ENCODE measurements at regions not wholly inside any gene's neighbourhood (a gene's known extent, or its start where the extent isn't known, plus 50 kb on each side); places are given as distances from the start of the nearest gene placed in this dataset.

DNA sequence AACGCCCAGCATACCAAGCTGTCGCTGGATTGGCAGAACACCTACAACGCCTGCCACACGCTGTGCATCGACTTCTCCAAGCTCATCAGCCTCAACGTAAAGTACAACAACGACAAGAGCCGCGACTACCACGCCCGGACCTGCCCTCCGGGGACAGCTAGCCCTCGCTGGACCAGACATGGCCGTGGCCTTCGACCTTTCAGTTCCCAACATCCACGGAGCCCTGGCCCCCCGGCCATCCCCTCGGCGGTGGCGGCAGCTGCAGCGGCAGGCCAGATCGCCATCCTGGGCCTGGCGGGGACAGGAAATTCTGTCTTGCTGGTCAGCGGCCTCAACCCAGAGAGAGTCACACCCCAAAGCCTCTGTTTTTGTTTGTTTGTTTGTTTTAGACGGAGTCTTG, 132.6 kb upstream of the FUT8 start:
- TF ChIP-seq POLR2AphosphoS5 (IDR thresholded peaks at IDR 0.05; ENCODE audit: low read depth, low read length) (no peak), TAF1 (IDR thresholded peaks at IDR 0.05; ENCODE audit: borderline replicate concordance, insufficient read depth, low read length) (no peak)
- TF ChIP-seq, protein P1, sequence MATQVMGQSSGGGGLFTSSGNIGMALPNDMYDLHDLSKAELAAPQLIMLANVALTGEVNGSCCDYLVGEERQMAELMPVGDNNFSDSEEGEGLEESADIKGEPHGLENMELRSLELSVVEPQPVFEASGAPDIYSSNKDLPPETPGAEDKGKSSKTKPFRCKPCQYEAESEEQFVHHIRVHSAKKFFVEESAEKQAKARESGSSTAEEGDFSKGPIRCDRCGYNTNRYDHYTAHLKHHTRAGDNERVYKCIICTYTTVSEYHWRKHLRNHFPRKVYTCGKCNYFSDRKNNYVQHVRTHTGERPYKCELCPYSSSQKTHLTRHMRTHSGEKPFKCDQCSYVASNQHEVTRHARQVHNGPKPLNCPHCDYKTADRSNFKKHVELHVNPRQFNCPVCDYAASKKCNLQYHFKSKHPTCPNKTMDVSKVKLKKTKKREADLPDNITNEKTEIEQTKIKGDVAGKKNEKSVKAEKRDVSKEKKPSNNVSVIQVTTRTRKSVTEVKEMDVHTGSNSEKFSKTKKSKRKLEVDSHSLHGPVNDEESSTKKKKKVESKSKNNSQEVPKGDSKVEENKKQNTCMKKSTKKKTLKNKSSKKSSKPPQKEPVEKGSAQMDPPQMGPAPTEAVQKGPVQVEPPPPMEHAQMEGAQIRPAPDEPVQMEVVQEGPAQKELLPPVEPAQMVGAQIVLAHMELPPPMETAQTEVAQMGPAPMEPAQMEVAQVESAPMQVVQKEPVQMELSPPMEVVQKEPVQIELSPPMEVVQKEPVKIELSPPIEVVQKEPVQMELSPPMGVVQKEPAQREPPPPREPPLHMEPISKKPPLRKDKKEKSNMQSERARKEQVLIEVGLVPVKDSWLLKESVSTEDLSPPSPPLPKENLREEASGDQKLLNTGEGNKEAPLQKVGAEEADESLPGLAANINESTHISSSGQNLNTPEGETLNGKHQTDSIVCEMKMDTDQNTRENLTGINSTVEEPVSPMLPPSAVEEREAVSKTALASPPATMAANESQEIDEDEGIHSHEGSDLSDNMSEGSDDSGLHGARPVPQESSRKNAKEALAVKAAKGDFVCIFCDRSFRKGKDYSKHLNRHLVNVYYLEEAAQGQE (IDR thresholded peaks at IDR 0.05; ENCODE audit: insufficient read depth in 1 of 2, low read depth in 2 of 2, low read length in 2 of 2): no peak

DNA sequence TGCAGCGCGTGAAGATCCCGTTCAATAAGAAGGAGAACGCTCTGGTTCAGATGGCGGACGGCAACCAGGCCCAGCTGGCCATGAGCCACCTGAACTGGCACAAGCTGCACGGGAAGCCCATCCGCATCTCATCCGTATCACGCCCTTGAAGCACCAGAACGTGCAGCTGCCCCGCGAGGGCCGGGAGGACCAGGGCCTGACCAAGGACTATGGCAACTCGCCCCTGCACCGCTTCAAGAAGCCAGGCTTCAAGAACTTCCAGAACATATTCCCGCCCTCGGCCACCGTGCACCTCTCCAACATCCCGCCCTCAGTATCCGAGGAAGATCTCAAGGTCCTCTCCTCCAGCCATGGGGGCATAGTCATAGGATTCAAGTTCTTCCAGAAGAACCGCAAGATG, 131.9 kb upstream of the FUT8 start:
- TF ChIP-seq, protein P1 (IDR thresholded peaks at IDR 0.05; ENCODE audit: insufficient read depth in 1 of 2, low read depth in 2 of 2, low read length in 2 of 2): no peak
- TF ChIP-seq SIN3A (IDR thresholded peaks at IDR 0.05; ENCODE audit: borderline replicate concordance, insufficient read depth, low read length) (no peak), TAF1 (IDR thresholded peaks at IDR 0.05; ENCODE audit: borderline replicate concordance, insufficient read depth, low read length) (no peak), FOXP2 (optimal IDR thresholded peaks at IDR 0.05; ENCODE audit: borderline replicate concordance, extremely low read depth, extremely low read length, insufficient read depth) (no peak), POLR2AphosphoS5 (IDR thresholded peaks at IDR 0.05; ENCODE audit: low read depth, low read length) (no peak)

DNA sequence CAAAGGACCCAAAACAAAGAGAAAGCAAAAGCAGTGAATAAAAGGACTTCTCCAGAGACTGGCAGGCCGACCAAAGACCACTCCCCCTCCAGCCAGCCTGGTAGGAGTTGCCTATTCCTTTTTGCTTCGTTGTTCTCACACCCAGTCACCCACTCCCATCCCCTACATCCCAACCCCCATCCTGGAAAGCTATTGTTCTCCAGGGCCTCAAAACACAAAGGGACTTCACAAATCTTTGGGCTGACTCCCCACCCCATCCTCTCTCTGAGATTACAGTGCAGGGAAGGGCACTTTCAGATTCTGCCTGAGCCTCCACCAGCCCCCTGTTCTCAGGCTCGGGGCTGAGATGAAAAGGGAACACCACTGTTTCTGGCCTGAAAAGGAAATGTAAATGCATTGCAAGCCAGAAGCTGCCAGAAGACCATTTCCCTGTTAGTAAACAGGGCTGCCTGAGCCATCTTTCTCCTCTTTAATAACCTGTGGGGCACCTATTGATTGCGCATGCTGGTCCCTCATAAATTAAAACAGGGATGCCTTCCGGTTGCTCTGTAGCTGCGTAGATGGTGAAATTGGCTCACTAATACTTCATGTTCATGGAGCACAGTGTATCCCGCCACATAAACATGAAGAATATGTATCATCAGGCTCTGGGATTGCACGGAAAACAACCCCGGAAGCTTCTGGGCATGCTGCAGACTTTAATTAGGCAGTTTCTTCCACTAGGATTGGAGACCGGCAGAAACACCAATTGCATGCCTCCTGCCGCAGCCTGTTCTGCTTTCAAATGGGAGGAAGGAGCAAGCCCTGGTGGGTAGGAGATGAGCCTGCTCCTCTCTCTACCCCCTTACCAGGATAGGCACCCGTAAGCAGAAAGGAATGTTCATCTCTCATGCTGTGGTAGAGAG, 130.3 kb upstream of the FUT8 start:
- TF ChIP-seq, protein P1 (IDR thresholded peaks at IDR 0.05; ENCODE audit: insufficient read depth in 1 of 2, low read depth in 2 of 2, low read length in 2 of 2): no peak
- no peak for TF ChIP-seq POLR2AphosphoS5 (IDR thresholded peaks at IDR 0.05; ENCODE audit: low read depth, low read length)
- no peak for TF ChIP-seq SIN3A (IDR thresholded peaks at IDR 0.05; ENCODE audit: borderline replicate concordance, insufficient read depth, low read length)
- TF ChIP-seq FOXP2 (optimal IDR thresholded peaks at IDR 0.05; ENCODE audit: borderline replicate concordance, extremely low read depth, extremely low read length, insufficient read depth): no peak
- no peak for TF ChIP-seq TAF1 (IDR thresholded peaks at IDR 0.05; ENCODE audit: borderline replicate concordance, insufficient read depth, low read length)

DNA sequence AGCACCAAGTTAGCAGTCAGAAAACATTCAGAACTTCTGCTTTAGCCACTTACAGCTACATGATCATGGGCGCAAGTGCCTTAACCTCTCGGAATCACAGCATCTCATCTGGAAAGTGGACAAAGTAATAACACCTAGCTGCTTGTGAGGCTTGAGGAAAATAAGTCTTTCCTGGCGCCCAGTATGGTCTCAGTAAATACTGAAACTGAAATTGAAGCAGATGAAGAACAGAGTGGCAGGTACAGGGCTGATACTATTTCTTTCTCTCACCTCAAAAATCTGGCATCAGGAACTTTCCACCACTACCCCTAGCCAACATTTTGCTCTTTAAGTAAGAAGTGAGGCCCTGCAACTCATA, 129.7 kb upstream of the FUT8 start:
- TF ChIP-seq, protein P1 (IDR thresholded peaks at IDR 0.05; ENCODE audit: insufficient read depth in 1 of 2, low read depth in 2 of 2, low read length in 2 of 2): no peak

DNA sequence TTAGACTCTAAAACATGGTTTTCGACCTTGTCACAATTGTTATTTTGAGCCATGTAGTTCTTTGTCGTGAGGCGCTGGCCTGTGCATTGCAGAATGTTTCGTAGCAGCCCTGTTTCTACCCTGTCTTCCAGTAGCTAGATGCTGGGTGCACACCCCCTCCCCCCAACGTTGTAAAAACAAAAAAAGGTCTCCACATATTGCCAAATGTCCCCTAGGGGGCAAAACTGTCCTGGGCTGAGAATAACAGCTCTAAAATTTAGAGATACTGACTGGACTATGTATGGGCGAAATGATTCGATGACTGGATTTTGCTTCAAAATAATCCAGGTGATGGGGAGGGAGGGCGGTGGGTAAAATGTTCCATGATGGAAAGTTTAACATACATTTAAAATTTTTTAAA, 126.1 kb upstream of the FUT8 start:
- TF ChIP-seq POLR2AphosphoS5 (IDR thresholded peaks at IDR 0.05; ENCODE audit: low read depth, low read length): no peak
- no peak for TF ChIP-seq SIN3A (IDR thresholded peaks at IDR 0.05; ENCODE audit: borderline replicate concordance, insufficient read depth, low read length)
- no peak for TF ChIP-seq TAF1 (IDR thresholded peaks at IDR 0.05; ENCODE audit: borderline replicate concordance, insufficient read depth, low read length)
- TF ChIP-seq, protein P1 (IDR thresholded peaks at IDR 0.05; ENCODE audit: insufficient read depth in 1 of 2, low read depth in 2 of 2, low read length in 2 of 2): no peak
- TF ChIP-seq FOXP2 (optimal IDR thresholded peaks at IDR 0.05; ENCODE audit: borderline replicate concordance, extremely low read depth, extremely low read length, insufficient read depth): no peak
